Karpas-422 (cell line): ENCODE measurements at regions not wholly inside any gene's neighbourhood (a gene's known extent, or its start where the extent isn't known, plus 50 kb on each side); places are given as distances from the start of the nearest gene placed in this dataset.

Source experiments
- DNase-seq: peaks from one replicate; pipeline ENCODE4 v3.0.0-alpha.2; 2015
- H2AFZ ChIP-seq: fragments of 200-600 bp; sonication (generic); 2 replicates; pipeline ENCODE4 v1.6.1; 2014; ENCODE audit warnings: antibody characterized with exemption, low read length, mixed read lengths
- H3K27ac ChIP-seq: fragments of 200-600 bp; sonication (generic); 2 replicates; pipeline ENCODE4 v1.5.1; 2014; ENCODE audit warnings: mild to moderate bottlenecking, low read length, moderate library complexity
- H3K27me3 ChIP-seq: fragments of 200-600 bp; sonication (generic); 2 replicates; pipeline ENCODE4 v1.6.1; 2014; ENCODE audit warnings: low read length, mixed read lengths
- H3K36me3 ChIP-seq: fragments of 200-600 bp; sonication (generic); 2 replicates; pipeline ENCODE4 v1.6.1; 2014; ENCODE audit warnings: low read length, mixed read lengths; ENCODE audit not compliant: insufficient read depth
- H3K4me1 ChIP-seq: fragments of 200-600 bp; sonication (generic); 2 replicates; pipeline ENCODE4 v1.6.1; 2014; ENCODE audit warnings: mild to moderate bottlenecking, low read length, mixed read lengths
- H3K4me2 ChIP-seq: fragments of 200-600 bp; sonication (generic); 2 replicates; pipeline ENCODE4 v1.6.1; 2014; ENCODE audit warnings: low read length, low read depth, mild to moderate bottlenecking; ENCODE audit not compliant: poor library complexity, severe bottlenecking
- H3K4me3 ChIP-seq: fragments of 200-600 bp; sonication (generic); 2 replicates; pipeline ENCODE4 v1.5.1; 2014; ENCODE audit warnings: mild to moderate bottlenecking, antibody characterized with exemption, low read length, mixed read lengths
- H3K79me2 ChIP-seq: fragments of 200-600 bp; sonication (generic); 2 replicates; pipeline ENCODE4 v1.6.1; 2014; ENCODE audit warnings: mild to moderate bottlenecking, low read length, mixed read lengths
- H3K9ac ChIP-seq: fragments of 200-600 bp; sonication (generic); 2 replicates; pipeline ENCODE4 v1.6.0; 2014; ENCODE audit warnings: low read length
- H3K9me2 ChIP-seq: fragments of 200-600 bp; sonication (generic), shearing (Covaris generic); replicated peaks from 2 replicates; pipeline ENCODE4 v1.6.0; 2014; ENCODE audit warnings: mild to moderate bottlenecking, low read length, moderate library complexity; ENCODE audit not compliant: insufficient read depth
- H3K9me3 ChIP-seq: fragments of 300-700, 200-600 bp; sonication (generic); 2 replicates; pipeline ENCODE4 v1.6.1; 2014; ENCODE audit warnings: low read length, mixed read lengths
- H4K20me1 ChIP-seq: fragments of 200-600 bp; sonication (generic); 2 replicates; pipeline ENCODE4 v1.6.1; 2014; ENCODE audit warnings: mild to moderate bottlenecking, antibody characterized with exemption, low read length, low read depth; ENCODE audit not compliant: insufficient read depth

GRCh38 chr17:83179374-83179773 is 100.0 kb downstream of the METRNL start:
- Histone ChIP-seq H3K27me3 (no peaks in the 10 kb centered on the region), H3K36me3 (no peaks in the 10 kb centered on the region), H3K4me2 (no peak overlapping the region), H2AFZ (no peak overlapping the region), H3K79me2 (no peaks in the 10 kb centered on the region), H3K27ac (no peak overlapping the region), H3K4me3 (no peak overlapping the region), H3K9me3 (no peaks in the 10 kb centered on the region), H3K9ac (no peak overlapping the region), H3K4me1 (peaks cover 30% of the 10 kb centered on the region), H3K9me2 (no peaks in the 10 kb centered on the region), H4K20me1 (no peaks in the 10 kb centered on the region)
- no peak for DNase-seq

- DNase-seq, result no peak
- no peak overlapping the region for H3K27ac ChIP-seq
- no peaks in the 10 kb centered on the region for H4K20me1 ChIP-seq
- H2AFZ ChIP-seq, result no peak overlapping the region
- H3K4me3 ChIP-seq, result no peak overlapping the region
- no peaks in the 10 kb centered on the region for H3K27me3 ChIP-seq
- no peaks in the 10 kb centered on the region for H3K36me3 ChIP-seq
- H3K9me3 ChIP-seq, result no peaks in the 10 kb centered on the region
- H3K4me1 ChIP-seq, result peaks cover 25% of the 10 kb centered on the region
- no peak overlapping the region for H3K9ac ChIP-seq
- H3K79me2 ChIP-seq, result no peaks in the 10 kb centered on the region
- no peak overlapping the region for H3K4me2 ChIP-seq
- no peaks in the 10 kb centered on the region for H3K9me2 ChIP-seq
Measured at GRCh38 chr17:83179811-83180210, 100.4 kb downstream of the METRNL start.

- peaks cover 19% of the 10 kb centered on the region for H3K4me1 ChIP-seq
- no peaks in the 10 kb centered on the region for H3K27me3 ChIP-seq
- H3K4me2 ChIP-seq, result no peak overlapping the region
- no peak for DNase-seq
- no peaks in the 10 kb centered on the region for H3K9me2 ChIP-seq
- H3K27ac ChIP-seq, result no peak overlapping the region
- H2AFZ ChIP-seq, result no peak overlapping the region
- no peaks in the 10 kb centered on the region for H3K9me3 ChIP-seq
- H3K9ac ChIP-seq, result no peak overlapping the region
- H3K36me3 ChIP-seq, result no peaks in the 10 kb centered on the region
- H3K79me2 ChIP-seq, result no peaks in the 10 kb centered on the region
- no peaks in the 10 kb centered on the region for H4K20me1 ChIP-seq
- no peak overlapping the region for H3K4me3 ChIP-seq
Measured at GRCh38 chr17:83180264-83180995, 101.0 kb downstream of the METRNL start.

GRCh38 chr17:83180996-83181481 is 101.6 kb downstream of the METRNL start:
- DNase-seq, result peak; percentile 83
- Histone ChIP-seq H3K4me2 (no peak overlapping the region), H3K4me1 (peaks cover 13% of the 10 kb centered on the region), H3K9me2 (no peaks in the 10 kb centered on the region), H3K27me3 (no peaks in the 10 kb centered on the region), H4K20me1 (no peaks in the 10 kb centered on the region), H3K36me3 (no peaks in the 10 kb centered on the region), H3K9me3 (no peaks in the 10 kb centered on the region), H3K27ac (no peak overlapping the region), H3K79me2 (no peaks in the 10 kb centered on the region), H2AFZ (no peak overlapping the region), H3K9ac (no peak overlapping the region), H3K4me3 (no peak overlapping the region)

DNA sequence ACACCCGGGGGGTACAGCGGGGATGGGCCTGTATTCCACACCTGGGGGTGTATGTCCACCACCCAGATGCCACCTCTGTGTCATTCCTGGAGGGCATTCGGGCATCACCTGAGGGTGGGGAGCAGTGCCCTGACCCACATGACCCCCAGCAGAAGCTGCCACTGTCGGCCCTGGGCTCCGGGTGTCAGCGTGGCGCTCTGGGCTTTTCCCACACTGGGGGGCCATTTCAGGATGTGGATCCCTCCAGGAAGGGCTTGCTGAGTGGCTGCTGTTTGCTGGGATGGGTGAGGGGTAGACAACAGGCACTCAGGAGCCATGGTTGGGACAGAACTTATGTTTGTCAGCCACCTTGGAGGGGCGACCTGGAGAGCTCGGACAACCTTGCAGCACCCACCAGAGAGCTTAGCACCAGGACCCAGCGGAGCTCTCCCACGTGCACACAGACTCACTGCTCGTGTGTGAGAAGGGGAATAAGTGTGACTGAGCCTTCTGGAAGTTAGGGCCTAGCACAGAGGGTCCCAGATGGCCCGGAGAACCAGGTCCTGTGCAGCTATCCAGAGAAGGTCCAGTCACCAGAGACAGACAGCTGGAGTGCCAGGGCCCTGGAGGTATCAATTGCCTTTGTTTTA is 102.7 kb downstream of the METRNL start:
- no peaks in the 10 kb centered on the region for H3K79me2 ChIP-seq
- no peak overlapping the region for H3K4me3 ChIP-seq
- no peak overlapping the region for H3K9ac ChIP-seq
- DNase-seq, result no peak
- peaks cover 5% of the 10 kb centered on the region for H3K4me1 ChIP-seq
- no peaks in the 10 kb centered on the region for H3K9me3 ChIP-seq
- no peak overlapping the region for H2AFZ ChIP-seq
- no peaks in the 10 kb centered on the region for H4K20me1 ChIP-seq
- H3K9me2 ChIP-seq, result no peaks in the 10 kb centered on the region
- no peaks in the 10 kb centered on the region for H3K36me3 ChIP-seq
- no peaks in the 10 kb centered on the region for H3K27me3 ChIP-seq
- no peak overlapping the region for H3K4me2 ChIP-seq
- no peak overlapping the region for H3K27ac ChIP-seq

DNA sequence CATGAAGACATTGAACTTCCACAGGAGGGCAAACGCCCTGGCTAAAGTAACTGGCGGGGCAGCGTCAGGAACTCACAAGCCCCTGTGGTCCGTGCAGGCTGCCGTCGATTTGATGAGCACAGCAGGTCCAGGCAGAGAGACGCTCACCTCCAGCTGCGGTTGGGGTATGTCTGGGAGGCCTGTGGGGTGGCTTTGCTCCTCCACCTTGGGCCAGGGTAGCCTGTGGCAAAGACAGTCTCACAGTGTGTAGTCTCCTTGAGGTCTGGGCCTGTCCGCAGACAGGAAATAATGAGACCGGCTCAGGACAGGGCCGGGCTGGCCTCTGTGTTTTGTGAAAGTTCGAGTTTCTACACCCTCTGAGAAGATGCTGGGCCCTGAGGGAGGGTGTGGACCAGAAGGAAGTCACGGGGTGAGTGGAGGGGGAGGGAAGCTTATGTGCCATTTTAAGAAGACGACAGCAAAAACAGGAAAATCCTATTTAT is 103.3 kb downstream of the METRNL start:
- no peaks in the 10 kb centered on the region for H3K9me2 ChIP-seq
- H2AFZ ChIP-seq, result no peak overlapping the region
- H3K36me3 ChIP-seq, result no peaks in the 10 kb centered on the region
- no peak overlapping the region for H3K9ac ChIP-seq
- H3K4me1 ChIP-seq, result peaks cover 5% of the 10 kb centered on the region
- no peak for DNase-seq
- H3K79me2 ChIP-seq, result no peaks in the 10 kb centered on the region
- no peaks in the 10 kb centered on the region for H3K27me3 ChIP-seq
- H3K9me3 ChIP-seq, result no peaks in the 10 kb centered on the region
- H3K27ac ChIP-seq, result no peak overlapping the region
- H3K4me2 ChIP-seq, result no peak overlapping the region
- H3K4me3 ChIP-seq, result no peak overlapping the region
- H4K20me1 ChIP-seq, result no peaks in the 10 kb centered on the region

GRCh38 chr17:83183145-83183948 is 103.9 kb downstream of the METRNL start:
- H3K9me2 ChIP-seq, result no peaks in the 10 kb centered on the region

GRCh38 chr17:83183951-83184506 is 104.6 kb downstream of the METRNL start:
- no peak overlapping the region for H3K27ac ChIP-seq
- H3K4me2 ChIP-seq, result no peak overlapping the region
- no peaks in the 10 kb centered on the region for H3K79me2 ChIP-seq
- H2AFZ ChIP-seq, result no peak overlapping the region
- DNase-seq, result no peak
- H3K9me3 ChIP-seq, result no peaks in the 10 kb centered on the region
- H3K27me3 ChIP-seq, result no peaks in the 10 kb centered on the region
- H3K4me1 ChIP-seq, result peaks cover 17% of the 10 kb centered on the region
- no peaks in the 10 kb centered on the region for H3K36me3 ChIP-seq
- H3K9me2 ChIP-seq, result no peaks in the 10 kb centered on the region
- H3K9ac ChIP-seq, result no peak overlapping the region
- no peaks in the 10 kb centered on the region for H4K20me1 ChIP-seq
- no peak overlapping the region for H3K4me3 ChIP-seq

More at GRCh38 chr17:83183145-83183948, 103.9 kb downstream of the METRNL start:
- H3K9me3 ChIP-seq, result no peaks in the 10 kb centered on the region
- H3K4me2 ChIP-seq, result no peak overlapping the region
- no peak for DNase-seq
- H3K27me3 ChIP-seq, result no peaks in the 10 kb centered on the region
- peaks cover 10% of the 10 kb centered on the region for H3K4me1 ChIP-seq
- H2AFZ ChIP-seq, result no peak overlapping the region
- H3K79me2 ChIP-seq, result no peaks in the 10 kb centered on the region
- H3K4me3 ChIP-seq, result no peak overlapping the region
- H3K27ac ChIP-seq, result no peak overlapping the region
- no peaks in the 10 kb centered on the region for H4K20me1 ChIP-seq
- H3K36me3 ChIP-seq, result no peaks in the 10 kb centered on the region
- no peak overlapping the region for H3K9ac ChIP-seq
